ENCODE measurements at regions not wholly inside any gene's neighbourhood (a gene's known extent, or its start where the extent isn't known, plus 50 kb on each side); places are given as distances from the start of the nearest gene placed in this dataset.

- no peak for DNase-seq
Measured at GRCh38 chr3:107055181-107055942, 321.9 kb upstream of the CCDC54 start.

- no peak for DNase-seq
Measured at GRCh38 chr3:107061466-107061865, 315.8 kb upstream of the CCDC54 start.

- no peak for DNase-seq
Measured at GRCh38 chr3:107062310-107062709, 314.9 kb upstream of the CCDC54 start.

GRCh38 chr3:107062787-107063186 lies 314.5 kb upstream of the CCDC54 start:
- no peak for DNase-seq

GRCh38 chr3:107063351-107063750 lies 313.9 kb upstream of the CCDC54 start:
- DNase-seq = no peak

GRCh38 chr3:107064405-107065060 lies 312.7 kb upstream of the CCDC54 start:
- DNase-seq = peak in 49 of 56 donors; percentile 1 to 89 (median 47)

- peak in 18 of 56 donors; percentile 1 to 65 (median 12) for DNase-seq
Measured at GRCh38 chr3:107065094-107065861, 312.0 kb upstream of the CCDC54 start.

- DNase-seq = no peak
Measured at GRCh38 chr3:107067421-107067820, 309.8 kb upstream of the CCDC54 start.

GRCh38 chr3:107068980-107069379 lies 308.3 kb upstream of the CCDC54 start:
- DNase-seq = peak in 1 of 56 donors; percentile 8

GRCh38 chr3:107076946-107077345 lies 300.3 kb upstream of the CCDC54 start:
- no peak for DNase-seq

GRCh38 chr3:107077391-107077790 lies 299.8 kb upstream of the CCDC54 start:
- DNase-seq = peak in 3 of 56 donors; percentile 5 to 12 (median 12)

GRCh38 chr3:107082527-107082926 lies 294.7 kb upstream of the CCDC54 start:
- DNase-seq = no peak

GRCh38 chr3:107085261-107085660 lies 292.0 kb upstream of the CCDC54 start:
- no peak for DNase-seq

GRCh38 chr3:107092121-107092520 lies 285.1 kb upstream of the CCDC54 start:
- no peak for DNase-seq

- DNase-seq = no peak
Measured at GRCh38 chr3:107098864-107099263, 278.4 kb upstream of the CCDC54 start.

GRCh38 chr3:107100137-107100536 lies 277.1 kb upstream of the CCDC54 start:
- no peak for DNase-seq

GRCh38 chr3:107100573-107100972 lies 276.7 kb upstream of the CCDC54 start:
- no peak for DNase-seq

- DNase-seq = no peak
Measured at GRCh38 chr3:107103786-107104185, 273.5 kb upstream of the CCDC54 start.

- DNase-seq = no peak
Measured at GRCh38 chr3:107106316-107106715, 270.9 kb upstream of the CCDC54 start.

GRCh38 chr3:107106907-107107306 lies 270.3 kb upstream of the CCDC54 start:
- no peak for DNase-seq

GRCh38 chr3:107110596-107111305 lies 266.5 kb upstream of the CCDC54 start:
- DNase-seq = no peak

- DNase-seq = no peak
Measured at GRCh38 chr3:107111872-107112271, 265.4 kb upstream of the CCDC54 start.

All from amygdala (tissue), 56 donors.